Breast epithelium (tissue), 4 donors: ENCODE measurements at regions not wholly inside any gene's neighbourhood (a gene's known extent, or its start where the extent isn't known, plus 50 kb on each side); places are given as distances from the start of the nearest gene placed in this dataset.

Experiments used
- DNase-seq, 2 donors: peaks; one replicate each; pipeline ENCODE4 v3.0.0-alpha.2; 2019; ENCODE audit warnings: low spot score in 2 of 2
- H3K27ac ChIP-seq, 2 donors: fragments of 200-600 bp; sonication (generic) in 1 of 2; one replicate each; pipeline ENCODE4 v1.5.1; 2016 to 2019; ENCODE audit warnings: mild to moderate bottlenecking in 1 of 2
- H3K27me3 ChIP-seq, 2 donors: fragments of 200-600 bp; sonication (generic) in 1 of 2; one replicate each; pipeline versions ENCODE4 v1.5.1 to v1.6.0; 2017 to 2019; ENCODE audit warnings: control low read depth in 1 of 2, mild to moderate bottlenecking in 1 of 2
- H3K36me3 ChIP-seq: fragments of 200-600 bp; one replicate; pipeline ENCODE4 v1.5.1; 2019
- H3K4me1 ChIP-seq, 2 donors: fragments of 200-600 bp; sonication (generic); one replicate each; pipeline ENCODE4 v1.5.1; 2016 to 2019; ENCODE audit warnings: control low read depth in 1 of 2
- H3K4me3 ChIP-seq, 3 donors: fragments of 200-600 bp; sonication (generic); 1 replicate in 2 of 3; 2 replicates in 1 of 3; pipeline ENCODE4 v1.5.1; 2016 to 2019; ENCODE audit warnings: mild to moderate bottlenecking in 3 of 3, moderate library complexity in 2 of 3
- H3K9me3 ChIP-seq, 2 donors: fragments of 200-600 bp; sonication (generic) in 1 of 2; one replicate each; pipeline ENCODE4 v1.5.1; 2016 to 2019; ENCODE audit warnings: control low read depth in 1 of 2
- CTCF ChIP-seq, 3 donors: fragments of 450-650 bp; IDR thresholded peaks; one replicate each; pipeline ENCODE4 v1.5.1; 2016 to 2017; ENCODE audit warnings: antibody characterized with exemption in 3 of 3, mild to moderate bottlenecking in 3 of 3, moderate library complexity in 3 of 3
- POLR2A ChIP-seq: fragments of 450-650 bp; IDR thresholded peaks from one replicate; pipeline ENCODE4 v1.6.1; 2016; ENCODE audit warnings: antibody characterized with exemption, mild to moderate bottlenecking, moderate library complexity
- POLR2AphosphoS5 ChIP-seq, 3 donors: sonication (generic); formaldehyde crosslinking; IDR thresholded peaks; one replicate each; pipeline ENCODE4 v1.6.1; 2017; ENCODE audit warnings: antibody characterized with exemption in 3 of 3
- intact Hi-C: fragments of 100-400 bp; cut with DNase I; formaldehyde crosslinking; loops from one replicate; pipeline ENCODE4 v1.15.1; 2023; ENCODE audit warnings: low total_unique reads

GRCh38 chr20:51217347-51218045 lies 194.6 kb upstream of the KCNG1 start:
- peaks cover 0 to 33% of the 10 kb centered on the region in 2 donors for H3K27me3 ChIP-seq
- no peak for TF ChIP-seq CTCF (IDR thresholded peaks at IDR 0.05)
- no peak for TF ChIP-seq POLR2A
- no peak for TF ChIP-seq POLR2AphosphoS5 (IDR thresholded peaks at IDR 0.05)
- peaks cover 6 to 8% of the 10 kb centered on the region in 2 donors for H3K9me3 ChIP-seq
- H3K4me1 ChIP-seq = no peaks in the 10 kb centered on the region
- H3K36me3 ChIP-seq = no peaks in the 10 kb centered on the region
- no peak overlapping the region for H3K27ac ChIP-seq
- no peak for DNase-seq
- intact Hi-C loops = no loop called here
- H3K4me3 ChIP-seq = no peak overlapping the region

GRCh38 chr20:51216850-51217249 lies 193.9 kb upstream of the KCNG1 start:
- H3K27me3 ChIP-seq = peaks cover 0 to 30% of the 10 kb centered on the region in 2 donors
- H3K4me3 ChIP-seq = no peak overlapping the region
- H3K9me3 ChIP-seq = peaks cover 6 to 8% of the 10 kb centered on the region in 2 donors
- intact Hi-C loops = no loop called here
- TF ChIP-seq CTCF (IDR thresholded peaks at IDR 0.05) (no peak), POLR2A (no peak), POLR2AphosphoS5 (IDR thresholded peaks at IDR 0.05) (no peak)
- H3K4me1 ChIP-seq = no peaks in the 10 kb centered on the region
- no peak for DNase-seq
- no peaks in the 10 kb centered on the region for H3K36me3 ChIP-seq
- H3K27ac ChIP-seq = no peak overlapping the region

GRCh38 chr20:51212816-51213215 lies 189.9 kb upstream of the KCNG1 start:
- peaks cover 0 to 5% of the 10 kb centered on the region in 2 donors for H3K27me3 ChIP-seq
- intact Hi-C loops = no loop called here
- H3K9me3 ChIP-seq = peaks cover 6 to 8% of the 10 kb centered on the region in 2 donors
- no peak overlapping the region for H3K27ac ChIP-seq
- H3K36me3 ChIP-seq = no peaks in the 10 kb centered on the region
- no peaks in the 10 kb centered on the region for H3K4me1 ChIP-seq
- H3K4me3 ChIP-seq = no peak overlapping the region
- DNase-seq = no peak
- TF ChIP-seq POLR2AphosphoS5 (IDR thresholded peaks at IDR 0.05) (no peak), CTCF (IDR thresholded peaks at IDR 0.05) (no peak), POLR2A (no peak)

- H3K36me3 ChIP-seq = no peaks in the 10 kb centered on the region
- H3K9me3 ChIP-seq = no peaks in the 10 kb centered on the region
- H3K27ac ChIP-seq = no peak overlapping the region
- TF ChIP-seq POLR2AphosphoS5 (IDR thresholded peaks at IDR 0.05) (no peak), POLR2A (no peak), CTCF (IDR thresholded peaks at IDR 0.05) (no peak)
- no peaks in the 10 kb centered on the region for H3K4me1 ChIP-seq
- H3K27me3 ChIP-seq = peaks cover 0 to 5% of the 10 kb centered on the region in 2 donors
- intact Hi-C loops = no loop called here
- DNase-seq = no peak
- no peak overlapping the region for H3K4me3 ChIP-seq
These were observed 188.3 kb upstream of the KCNG1 start for GRCh38 chr20:51211191-51211590.

GRCh38 chr20:51210084-51210483 lies 187.2 kb upstream of the KCNG1 start:
- Histone ChIP-seq H3K4me3 (no peak overlapping the region), H3K36me3 (no peaks in the 10 kb centered on the region), H3K27me3 (peaks cover 0 to 5% of the 10 kb centered on the region in 2 donors), H3K27ac (no peak overlapping the region), H3K9me3 (no peaks in the 10 kb centered on the region), H3K4me1 (no peaks in the 10 kb centered on the region)
- DNase-seq = no peak
- TF ChIP-seq CTCF (IDR thresholded peaks at IDR 0.05) (no peak), POLR2A (no peak), POLR2AphosphoS5 (IDR thresholded peaks at IDR 0.05) (no peak)
- intact Hi-C loops = no loop called here
